HG02678 (cell line): ENCODE measurements at regions not wholly inside any gene's neighbourhood (a gene's known extent, or its start where the extent isn't known, plus 50 kb on each side); places are given as distances from the start of the nearest gene placed in this dataset.
"Not testable (repeated sequence)": the region's sequence is repeated elsewhere in the genome, so short reads cannot be mapped to it uniquely, and the experiment has no call there.

Source experiments
- ATAC-seq: cut with Tn5 transposase; IDR thresholded peaks from one replicate; pipeline ENCODE4 v1.9.1; 2021; ENCODE audit warnings: mild to moderate bottlenecking, moderate library complexity; ENCODE audit not compliant: unreplicated experiment

DNA sequence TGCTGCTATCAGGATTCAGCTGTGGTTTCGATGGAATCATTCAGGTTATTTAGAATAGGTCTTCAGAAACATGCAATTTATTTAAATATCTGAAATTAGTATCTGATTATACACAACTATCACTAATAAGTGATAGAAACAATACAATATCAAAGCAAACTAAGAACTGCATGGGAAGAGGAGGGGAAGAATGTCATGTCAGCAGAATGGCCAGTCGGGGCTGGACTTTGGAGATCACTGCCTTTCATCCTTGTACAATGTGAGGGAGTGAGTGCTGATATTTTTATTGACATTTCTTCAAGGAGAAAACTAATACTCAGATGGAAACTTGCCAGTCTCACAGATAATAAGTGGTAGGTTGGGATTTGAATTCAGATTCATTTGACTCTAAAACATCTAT is 224.0 kb upstream of the LINC00305 start:
- ATAC-seq, result no peak

DNA sequence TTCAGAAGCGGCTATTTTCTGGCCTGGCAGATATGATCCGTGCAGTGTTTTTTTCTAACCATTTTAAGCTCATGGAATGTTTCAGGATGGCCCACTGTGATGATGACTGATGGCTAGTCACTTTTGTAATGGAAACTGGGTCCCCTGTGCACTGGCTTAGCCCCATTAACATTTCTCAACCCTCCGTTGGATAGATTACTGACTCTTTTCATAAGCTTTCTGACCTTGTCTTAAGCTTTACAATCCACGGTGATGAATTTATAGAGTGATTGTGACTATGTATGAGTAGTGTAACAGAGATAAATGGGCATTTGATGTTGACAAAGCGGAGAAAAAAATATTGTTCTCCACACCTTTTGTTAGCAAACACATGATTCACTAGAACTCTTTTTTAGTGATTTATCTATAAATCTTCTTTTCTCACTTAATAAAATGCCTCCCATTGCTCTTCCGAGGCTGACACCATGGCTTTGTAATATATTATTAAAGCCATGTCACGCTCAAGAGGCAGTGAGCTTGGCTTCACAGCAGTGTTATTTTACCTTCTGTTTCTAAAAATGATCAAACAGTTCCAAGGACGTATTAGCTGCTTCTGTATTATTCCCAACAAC is 221.0 kb upstream of the LINC00305 start:
- ATAC-seq, result not testable (repeated sequence)

DNA sequence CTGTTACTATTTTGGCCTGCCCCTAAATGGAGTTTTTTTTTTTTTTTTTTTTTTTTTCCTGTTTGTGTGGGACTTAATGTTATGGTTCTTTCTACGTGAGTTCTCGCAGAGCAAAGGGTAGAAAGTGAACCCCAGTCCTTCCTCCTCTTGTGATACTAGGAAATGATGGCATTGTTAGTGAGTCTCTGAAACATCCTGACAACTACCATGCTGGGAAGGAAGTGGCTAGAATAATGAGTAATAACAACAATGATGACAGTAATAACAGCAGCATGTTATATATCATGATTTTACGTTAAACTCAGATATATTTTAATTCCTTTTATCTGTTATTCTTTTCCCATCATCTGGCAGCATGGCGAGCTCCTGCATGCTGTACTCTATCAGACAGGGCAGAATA is 216.2 kb upstream of the LINC00305 start:
- no peak for ATAC-seq

DNA sequence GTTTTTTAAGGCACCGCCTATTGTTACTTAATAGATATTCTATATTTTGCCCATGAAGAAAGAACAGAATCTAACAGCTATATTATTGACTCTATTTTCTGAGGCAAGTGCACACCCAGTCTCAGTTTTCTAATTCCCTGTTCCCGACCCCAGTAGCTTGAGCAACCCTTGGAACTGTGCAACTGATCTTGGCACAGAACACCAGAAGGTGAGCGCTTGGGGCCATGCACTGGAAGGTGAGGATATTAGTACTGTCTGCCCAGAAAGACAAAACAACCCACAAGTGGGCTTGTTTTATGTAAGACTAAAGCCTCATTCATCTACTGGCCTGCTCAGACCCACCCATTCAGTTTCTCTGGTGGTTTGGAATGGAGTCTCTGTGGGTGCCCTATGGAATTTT is 188.8 kb upstream of the LINC00305 start:
- no peak for ATAC-seq

DNA sequence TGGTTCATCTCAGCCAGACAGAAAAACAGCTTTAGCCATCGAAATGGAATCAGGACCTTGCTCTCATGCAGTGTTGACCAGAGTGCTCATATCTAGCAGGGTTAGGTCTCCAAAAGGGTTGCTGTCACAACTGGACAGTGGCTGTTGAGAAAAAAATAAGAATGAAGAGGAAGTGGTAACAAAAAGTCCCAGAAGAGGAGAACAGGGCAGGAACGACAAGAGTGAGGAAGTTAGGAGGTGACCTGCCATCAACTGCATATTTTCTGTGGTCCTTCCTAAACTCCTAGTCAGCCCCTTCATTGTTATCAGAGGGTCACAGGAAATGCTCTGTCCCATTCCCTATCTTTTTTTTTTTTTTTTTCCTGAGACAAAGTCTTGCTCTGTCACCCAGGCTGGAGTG is 188.1 kb upstream of the LINC00305 start:
- ATAC-seq, result no peak

DNA sequence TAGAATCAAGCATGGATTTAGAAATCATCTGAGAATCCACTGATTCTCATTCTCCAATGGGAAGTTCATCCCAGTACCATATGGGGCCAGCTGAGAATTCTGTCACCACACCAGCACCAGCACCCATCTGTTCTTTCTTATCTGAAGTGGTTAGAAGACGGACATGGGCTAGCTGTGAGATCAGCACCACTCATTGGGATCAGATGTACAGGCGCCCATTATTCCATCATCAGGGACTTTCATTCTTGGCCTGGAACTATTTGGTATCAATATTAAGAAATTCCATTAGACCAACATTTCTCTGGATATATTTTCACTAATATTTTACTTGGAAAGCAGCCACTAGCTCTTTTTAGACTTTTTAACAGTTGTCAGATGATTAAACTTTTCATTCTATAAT is 185.9 kb upstream of the LINC00305 start:
- ATAC-seq, result no peak

DNA sequence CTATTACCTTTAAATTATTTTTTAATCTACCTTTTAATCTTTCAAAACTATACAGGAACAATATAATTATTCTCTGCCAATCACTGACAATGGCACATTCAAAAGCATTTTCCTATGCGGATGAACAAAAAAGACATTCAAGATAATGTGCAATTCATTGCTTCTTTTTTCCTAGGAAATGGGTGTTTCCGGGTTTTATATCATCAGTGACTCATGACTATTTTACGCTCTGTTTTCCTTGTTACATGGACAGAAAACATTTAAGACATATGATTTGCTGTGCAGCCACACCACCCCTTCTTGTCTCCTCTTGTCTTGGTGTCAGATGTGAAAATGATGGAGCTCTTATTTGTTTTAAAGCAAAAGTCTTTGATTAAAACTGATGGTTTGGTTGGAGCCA is 184.7 kb upstream of the LINC00305 start:
- ATAC-seq, result no peak

DNA sequence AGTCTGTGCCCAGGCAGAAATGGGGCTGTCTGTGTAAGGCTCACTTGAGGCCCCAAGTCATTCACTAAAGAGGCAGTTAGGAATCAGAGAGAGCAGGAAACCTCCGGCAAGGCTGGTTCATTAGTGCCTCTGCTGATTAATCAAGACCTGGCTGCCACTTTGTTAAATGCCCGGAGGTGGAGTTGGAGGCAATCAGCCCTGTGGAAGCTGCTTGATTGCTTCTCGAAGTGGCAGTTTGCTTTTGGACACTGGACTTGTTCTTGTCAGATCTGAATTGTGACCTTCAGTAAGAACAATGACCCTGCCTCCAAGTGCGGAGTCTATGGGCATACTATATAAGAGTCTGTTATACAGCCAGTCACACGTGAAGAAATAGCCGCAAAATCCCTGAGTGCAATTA is 183.9 kb upstream of the LINC00305 start:
- no peak for ATAC-seq

DNA sequence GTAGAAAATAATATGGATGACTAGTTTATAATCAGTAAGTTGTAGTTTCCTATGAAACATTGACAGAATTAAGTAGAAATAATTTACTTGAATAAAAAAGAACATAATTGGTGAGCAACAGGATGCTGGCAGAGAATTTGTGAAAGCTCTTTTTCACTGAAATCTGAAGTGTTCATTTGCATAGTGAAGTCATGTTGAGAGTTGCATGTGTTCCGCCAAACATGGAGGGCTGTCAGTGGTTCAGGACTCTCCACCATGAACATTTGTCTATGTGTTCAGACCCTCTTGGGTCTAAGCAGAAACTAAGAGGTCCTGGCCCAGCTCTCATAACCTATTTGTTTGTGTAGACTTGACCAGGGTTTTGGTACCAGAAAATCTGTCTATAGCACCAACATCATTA is 182.5 kb upstream of the LINC00305 start:
- ATAC-seq, result no peak

DNA sequence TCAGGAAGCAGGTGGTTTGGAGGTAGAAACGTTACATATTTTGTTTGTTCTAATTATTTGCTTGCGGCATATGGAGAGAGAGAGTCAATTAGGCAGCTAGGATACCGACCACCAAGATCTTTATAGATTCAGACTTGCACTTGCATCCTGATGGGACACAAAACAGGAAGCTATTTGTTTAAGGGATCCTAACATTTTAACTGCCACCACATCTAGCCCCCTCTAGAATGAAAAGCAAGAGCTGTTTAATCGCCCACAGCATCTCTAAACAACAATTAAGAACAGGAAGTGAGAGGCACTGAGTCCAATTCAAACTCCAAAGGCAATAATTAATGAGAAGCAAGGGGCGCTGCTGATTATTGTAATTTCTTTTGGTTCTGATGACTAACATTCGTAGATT is 182.0 kb upstream of the LINC00305 start:
- ATAC-seq, result no peak

DNA sequence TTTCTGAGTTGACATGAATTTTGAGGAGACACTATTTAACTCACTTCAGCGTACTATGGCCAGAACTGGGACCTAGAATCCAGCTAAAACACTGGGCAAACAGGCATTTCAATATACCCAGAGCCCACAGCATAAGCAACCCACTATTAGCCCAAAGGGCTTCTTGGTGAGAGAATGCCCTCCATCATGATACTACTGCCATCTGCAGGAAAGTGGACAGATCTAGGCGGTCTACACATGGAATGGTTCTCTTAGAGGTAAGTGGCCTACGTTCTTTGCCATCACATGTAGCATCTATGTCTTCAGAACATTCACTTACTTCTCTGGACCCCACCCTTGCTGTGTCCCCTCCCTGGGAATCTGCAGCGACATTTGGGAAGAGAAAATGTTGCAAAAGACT is 181.3 kb upstream of the LINC00305 start:
- ATAC-seq, result no peak

DNA sequence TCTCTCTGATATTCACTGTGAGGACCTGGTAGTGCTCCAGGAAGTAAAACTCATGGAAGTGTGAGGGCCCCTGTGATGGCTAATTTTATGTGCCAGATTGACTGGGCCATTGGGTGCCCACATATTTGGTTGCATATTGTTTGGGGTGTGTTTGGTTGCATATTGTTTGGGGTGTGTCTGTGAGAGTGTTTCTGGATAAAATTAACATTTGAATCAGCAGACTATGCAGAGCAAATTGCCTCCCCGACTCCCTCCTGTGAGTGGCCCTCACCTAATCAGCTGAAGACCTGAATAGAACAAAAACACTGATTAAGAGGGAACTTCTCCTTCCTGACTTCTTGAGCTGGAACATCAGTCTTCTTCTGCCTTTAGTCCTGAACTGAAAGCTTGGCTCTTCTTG is 173.3 kb upstream of the LINC00305 start:
- no peak for ATAC-seq

DNA sequence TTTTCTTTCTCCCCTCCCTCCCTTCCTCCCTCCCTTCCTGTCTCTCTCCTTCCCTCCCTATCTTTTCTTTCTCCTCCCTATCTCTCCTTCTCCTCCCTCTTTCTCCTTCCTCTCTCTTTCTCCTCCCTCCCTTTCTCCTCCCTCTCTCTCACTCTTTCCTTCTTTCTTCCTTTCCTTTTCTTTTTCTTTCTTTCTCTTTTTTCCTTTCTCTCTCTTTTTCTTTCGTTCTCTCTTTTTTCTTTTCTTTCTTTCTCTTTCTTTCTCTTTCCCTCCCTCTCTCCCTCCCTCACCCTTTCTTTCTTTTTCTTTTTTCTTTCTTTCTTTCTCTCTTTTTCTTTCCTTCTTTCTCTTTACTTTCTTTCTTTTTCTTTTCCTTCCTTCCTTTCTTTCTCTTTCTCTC is 169.7 kb upstream of the LINC00305 start:
- ATAC-seq, result no peak

DNA sequence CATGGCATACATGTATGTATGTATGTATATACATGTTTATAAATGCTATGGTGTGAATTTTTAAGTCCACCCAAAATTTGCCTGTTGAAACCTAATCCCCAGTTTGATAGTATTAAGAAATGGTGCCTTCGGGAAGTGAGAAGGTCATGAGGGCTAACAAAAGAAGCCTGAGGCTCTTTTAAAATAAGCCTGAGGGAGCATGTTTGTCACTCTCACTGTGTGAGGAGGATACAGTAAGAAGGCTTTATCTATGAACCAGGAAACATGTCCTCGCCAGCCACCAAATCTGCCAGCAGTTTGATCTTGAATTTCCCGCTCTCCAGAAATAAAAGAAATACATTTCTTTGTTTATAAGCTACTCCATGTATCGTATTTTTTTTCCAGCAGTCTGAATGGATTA is 163.0 kb upstream of the LINC00305 start:
- no peak for ATAC-seq

DNA sequence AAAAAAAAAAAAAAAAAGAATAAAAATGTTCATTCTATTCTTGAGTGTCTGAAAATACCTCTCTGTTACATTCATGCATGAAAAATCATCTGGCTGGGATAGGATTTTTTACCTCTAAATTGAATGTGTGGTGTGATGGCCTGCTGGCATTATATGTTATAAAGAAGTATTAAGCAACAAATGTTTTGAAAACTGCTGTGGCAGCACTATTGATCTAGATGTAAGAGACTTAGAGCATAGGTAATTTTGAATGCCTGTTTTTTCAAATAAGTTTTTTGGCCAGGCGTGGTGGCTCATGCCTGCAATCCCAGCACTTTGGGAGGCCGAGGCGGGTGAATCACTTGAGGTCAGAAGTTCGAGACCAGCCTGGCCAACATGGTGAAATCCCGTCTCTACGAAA is 147.0 kb upstream of the LINC00305 start:
- ATAC-seq, result no peak

DNA sequence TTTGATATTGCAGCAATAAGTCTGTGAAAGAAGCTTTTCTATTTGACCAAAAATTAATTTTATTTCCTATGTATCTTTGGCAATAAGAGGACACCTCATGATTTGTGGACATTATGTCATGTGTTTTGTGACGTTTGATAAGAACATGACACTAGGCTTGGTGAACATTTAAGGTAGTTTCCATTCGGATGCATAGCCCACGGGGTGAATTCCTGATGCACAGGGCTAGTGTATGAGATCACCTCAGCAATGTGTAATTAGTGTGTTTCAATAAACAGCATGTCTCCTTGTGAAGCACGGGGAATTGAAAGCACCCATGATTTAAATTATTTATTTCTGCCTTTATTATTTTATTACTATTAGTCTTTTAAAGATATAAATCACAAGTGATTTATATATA is 146.1 kb upstream of the LINC00305 start:
- no peak for ATAC-seq

DNA sequence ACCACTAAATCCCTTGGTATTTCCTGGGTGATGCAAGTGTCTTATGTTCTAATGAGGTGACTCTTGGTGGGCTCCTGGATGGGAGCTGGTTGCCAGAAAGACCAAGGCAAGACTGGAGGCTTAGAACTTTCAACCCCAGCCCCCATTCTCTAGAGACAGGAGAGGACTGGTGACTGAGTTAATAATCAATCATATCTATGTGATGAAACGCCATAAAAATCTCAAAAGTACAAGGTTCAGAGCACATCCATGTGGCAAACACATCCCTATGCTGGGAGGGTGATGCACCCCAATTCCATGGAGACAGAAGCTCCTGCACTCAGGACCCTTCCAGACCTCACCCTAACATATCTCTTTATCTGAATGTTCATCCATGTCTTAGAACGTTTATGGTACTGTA is 139.5 kb upstream of the LINC00305 start:
- ATAC-seq, result no peak

DNA sequence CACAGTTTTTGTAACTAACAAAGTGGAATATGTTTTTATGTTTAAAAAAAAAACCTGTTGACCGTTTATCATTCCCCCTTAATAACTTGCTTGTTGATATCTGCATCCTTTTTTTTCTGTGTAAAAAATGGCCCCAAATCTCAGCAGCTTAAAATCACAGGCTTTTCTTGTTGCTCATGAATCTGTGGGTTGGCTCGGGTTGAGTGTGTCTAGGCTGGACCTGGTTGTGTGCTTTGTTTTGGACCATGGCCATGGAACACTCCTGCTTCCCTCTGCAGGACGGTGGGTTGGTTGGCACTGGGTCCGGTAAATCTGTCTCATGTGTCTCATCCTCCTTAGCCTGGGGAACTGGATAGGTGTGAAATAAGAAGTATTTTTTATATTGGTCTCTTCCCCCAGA is 139.0 kb upstream of the LINC00305 start:
- no peak for ATAC-seq

DNA sequence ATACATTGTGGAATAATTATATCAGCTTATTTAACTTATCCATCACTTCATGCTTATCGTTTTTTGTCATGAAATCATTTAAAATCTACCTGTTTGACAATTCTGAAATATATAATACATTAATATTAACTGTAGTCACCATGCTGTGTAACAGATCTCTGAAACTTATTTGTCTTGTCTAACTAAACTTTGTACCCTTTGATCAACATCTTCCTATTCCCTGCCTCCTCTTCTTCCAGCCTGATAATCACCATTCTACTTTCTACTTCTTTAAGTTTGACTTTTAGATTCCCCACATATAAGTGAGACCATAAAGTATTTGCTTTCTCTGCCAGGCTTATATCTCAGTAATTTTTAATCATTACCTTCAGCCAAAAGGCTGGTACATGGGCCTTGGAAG is 134.2 kb upstream of the LINC00305 start:
- ATAC-seq, result no peak

DNA sequence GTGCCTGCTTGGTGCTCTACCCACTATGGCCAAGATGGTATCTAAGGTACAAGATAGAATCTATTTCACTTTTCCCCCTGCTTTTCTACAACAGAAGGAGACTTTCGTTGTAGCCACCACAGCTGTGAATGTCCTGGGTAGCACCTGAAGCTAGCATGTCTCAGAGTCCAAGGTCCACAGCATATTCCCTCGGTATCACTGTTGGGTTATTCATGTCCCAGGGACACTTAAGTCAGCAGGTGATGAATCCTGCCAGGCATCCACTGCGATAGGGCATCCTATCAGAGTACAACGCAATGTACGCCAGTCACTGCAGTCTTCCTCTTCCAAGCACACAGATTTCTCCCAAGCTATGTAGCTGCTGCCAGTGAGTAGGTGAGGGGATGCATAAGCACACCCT is 129.1 kb upstream of the LINC00305 start:
- ATAC-seq, result no peak

DNA sequence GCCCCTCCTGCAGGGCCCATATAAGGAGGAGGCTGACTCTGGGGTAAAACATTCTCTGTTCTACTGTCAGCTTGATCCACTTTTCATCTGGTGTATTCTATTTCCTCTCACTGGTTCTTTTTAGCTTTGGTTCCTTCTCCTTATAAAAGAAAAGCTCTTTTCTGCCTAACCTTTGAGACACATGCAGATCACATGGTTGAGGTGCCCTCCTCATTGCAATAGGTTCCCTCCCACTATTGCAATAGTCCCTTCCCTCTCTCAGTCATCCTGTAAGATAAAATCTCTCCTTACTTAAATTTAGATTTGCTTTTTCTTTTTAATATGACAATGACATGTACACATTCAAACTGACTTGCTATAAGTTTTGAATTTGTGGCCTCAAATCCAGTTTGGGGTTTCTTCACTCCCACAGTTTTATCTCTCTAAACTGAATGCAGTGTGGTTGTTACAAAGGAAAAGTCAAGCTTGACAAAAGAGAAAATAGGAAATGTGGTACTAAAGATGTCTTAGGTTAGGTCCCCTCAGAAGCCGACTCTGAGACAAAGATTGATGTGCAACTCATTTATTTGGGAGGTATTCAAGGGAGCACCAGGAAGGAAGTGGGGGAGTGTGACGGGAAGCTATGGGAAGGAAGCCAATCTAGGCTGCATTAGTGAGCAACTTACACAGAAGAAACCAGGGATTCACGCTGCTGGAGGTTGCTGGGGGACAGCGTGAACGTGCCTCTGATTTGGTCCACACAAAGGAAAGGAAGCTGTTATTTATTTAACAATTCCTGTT is 127.6 kb upstream of the LINC00305 start:
- no peak for ATAC-seq

DNA sequence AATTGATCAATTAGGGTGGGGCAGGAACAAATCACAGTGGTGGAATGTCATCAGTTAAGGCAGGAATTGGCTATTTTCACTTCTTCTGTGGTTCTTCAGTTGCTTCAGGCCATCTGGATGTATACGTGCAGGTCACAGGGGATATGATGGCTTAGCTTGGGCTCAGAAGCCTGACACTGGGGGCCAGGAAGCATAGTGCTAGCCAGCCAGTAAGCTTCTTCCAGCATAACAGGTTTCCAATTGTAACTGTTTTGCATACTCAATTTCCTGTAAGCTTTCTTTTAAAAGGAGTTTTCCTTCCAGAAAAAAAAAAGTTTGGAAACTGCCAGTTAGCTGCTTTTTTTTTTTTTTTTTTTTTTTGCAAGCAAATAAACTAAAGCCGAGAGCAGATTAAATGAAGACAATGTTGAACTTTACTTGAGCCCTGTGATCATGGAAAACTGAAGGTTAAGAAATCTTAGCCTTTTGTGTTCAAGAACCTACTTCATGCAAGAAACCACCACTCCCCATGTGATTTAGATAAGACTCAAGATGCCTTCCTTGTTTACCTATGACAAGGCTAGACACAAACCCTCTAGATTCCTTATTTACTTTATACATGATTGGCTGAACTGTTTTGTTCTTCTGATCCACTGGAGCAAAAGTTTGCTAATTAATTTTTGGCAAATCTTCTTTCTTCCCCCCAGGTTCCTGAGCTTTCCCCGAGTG is 126.9 kb upstream of the LINC00305 start:
- no peak for ATAC-seq
